DOHH2 (cell line): ENCODE measurements at regions not wholly inside any gene's neighbourhood (a gene's known extent, or its start where the extent isn't known, plus 50 kb on each side); places are given as distances from the start of the nearest gene placed in this dataset.

Experiments used
- EZH2phosphoT487 ChIP-seq: fragments of 200-600 bp; sonication (generic); IDR thresholded peaks from 2 replicates; pipeline ENCODE4 v1.6.1; 2017; ENCODE audit warnings: borderline replicate concordance, mild to moderate bottlenecking, antibody characterized with exemption, low read length, moderate library complexity, mixed read lengths
- TF ChIP-seq, protein P1 (sequence below): fragments of 200-600 bp; sonication (generic); IDR thresholded peaks from one replicate; pipeline ENCODE4 v1.5.1; 2014; ENCODE audit warnings: antibody characterized with exemption, mild to moderate bottlenecking, low read depth, low read length; ENCODE audit not compliant: poor library complexity, severe bottlenecking

DNA sequence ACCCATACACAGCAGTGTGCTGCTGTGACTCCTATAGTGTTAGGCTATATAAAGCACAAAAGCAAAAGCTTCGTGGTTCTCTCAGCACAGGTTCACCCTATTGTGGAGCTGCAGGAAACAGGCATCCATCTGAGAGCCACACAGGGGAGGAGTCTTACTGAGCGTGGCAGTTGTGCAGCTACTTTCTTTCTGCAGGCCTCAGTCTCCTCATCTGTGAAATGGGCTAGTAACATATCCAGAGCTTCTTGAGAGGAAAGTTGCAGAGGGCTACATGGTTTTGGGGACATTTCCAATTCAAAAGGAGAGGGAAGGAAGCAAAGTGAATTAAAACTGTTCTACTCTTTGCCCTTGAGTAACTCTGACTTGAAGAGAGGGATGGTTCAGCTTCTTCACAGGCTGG, 142.0 kb downstream of the FOXD2 start:
- TF ChIP-seq, protein P1, sequence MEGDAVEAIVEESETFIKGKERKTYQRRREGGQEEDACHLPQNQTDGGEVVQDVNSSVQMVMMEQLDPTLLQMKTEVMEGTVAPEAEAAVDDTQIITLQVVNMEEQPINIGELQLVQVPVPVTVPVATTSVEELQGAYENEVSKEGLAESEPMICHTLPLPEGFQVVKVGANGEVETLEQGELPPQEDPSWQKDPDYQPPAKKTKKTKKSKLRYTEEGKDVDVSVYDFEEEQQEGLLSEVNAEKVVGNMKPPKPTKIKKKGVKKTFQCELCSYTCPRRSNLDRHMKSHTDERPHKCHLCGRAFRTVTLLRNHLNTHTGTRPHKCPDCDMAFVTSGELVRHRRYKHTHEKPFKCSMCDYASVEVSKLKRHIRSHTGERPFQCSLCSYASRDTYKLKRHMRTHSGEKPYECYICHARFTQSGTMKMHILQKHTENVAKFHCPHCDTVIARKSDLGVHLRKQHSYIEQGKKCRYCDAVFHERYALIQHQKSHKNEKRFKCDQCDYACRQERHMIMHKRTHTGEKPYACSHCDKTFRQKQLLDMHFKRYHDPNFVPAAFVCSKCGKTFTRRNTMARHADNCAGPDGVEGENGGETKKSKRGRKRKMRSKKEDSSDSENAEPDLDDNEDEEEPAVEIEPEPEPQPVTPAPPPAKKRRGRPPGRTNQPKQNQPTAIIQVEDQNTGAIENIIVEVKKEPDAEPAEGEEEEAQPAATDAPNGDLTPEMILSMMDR = no peak
- TF ChIP-seq EZH2phosphoT487 = no peak
